Activated naive CD4-positive, alpha-beta T cell treated with anti-CD3 and anti-CD28 coated beads for 36 hours (primary cell): ENCODE measurements at regions not wholly inside any gene's neighbourhood (a gene's known extent, or its start where the extent isn't known, plus 50 kb on each side); places are given as distances from the start of the nearest gene placed in this dataset.

ENCODE experiments used
- CTCF ChIA-PET: fragments of 350-600 bp; sonication (Branson Sonifier 250); formaldehyde crosslinking; loops from one replicate; lab custom pipeline; 2021; ENCODE audit warnings: antibody characterized with exemption; lab: Charles Lee
- DNase-seq: peaks from one replicate; pipeline ENCODE4 v3.0.0-alpha.2; 2020
- H3K27ac Mint-ChIP-seq: one replicate; pipeline ENCODE4 v1.8.0; 2021; ENCODE audit warnings: mild to moderate bottlenecking, mixed read lengths
- H3K27me3 Mint-ChIP-seq: one replicate; pipeline ENCODE4 v1.8.0; 2021; ENCODE audit warnings: low read depth, mixed read lengths
- H3K36me3 Mint-ChIP-seq: one replicate; pipeline ENCODE4 v1.8.0; 2021; ENCODE audit warnings: low read depth, mixed read lengths
- H3K4me1 Mint-ChIP-seq: one replicate; pipeline ENCODE4 v1.8.0; 2021; ENCODE audit warnings: low read depth, mixed read lengths
- H3K4me3 Mint-ChIP-seq: one replicate; pipeline ENCODE4 v1.8.0; 2021; ENCODE audit warnings: mild to moderate bottlenecking, moderate library complexity, mixed read lengths
- H3K9me3 Mint-ChIP-seq: one replicate; pipeline ENCODE4 v1.8.0; 2021; ENCODE audit warnings: mixed read lengths
- intact Hi-C: fragments of 100-400 bp; cut with micrococcal nuclease; formaldehyde crosslinking; loops from one replicate; pipeline ENCODE4 v1.15.1; 2023

DNA sequence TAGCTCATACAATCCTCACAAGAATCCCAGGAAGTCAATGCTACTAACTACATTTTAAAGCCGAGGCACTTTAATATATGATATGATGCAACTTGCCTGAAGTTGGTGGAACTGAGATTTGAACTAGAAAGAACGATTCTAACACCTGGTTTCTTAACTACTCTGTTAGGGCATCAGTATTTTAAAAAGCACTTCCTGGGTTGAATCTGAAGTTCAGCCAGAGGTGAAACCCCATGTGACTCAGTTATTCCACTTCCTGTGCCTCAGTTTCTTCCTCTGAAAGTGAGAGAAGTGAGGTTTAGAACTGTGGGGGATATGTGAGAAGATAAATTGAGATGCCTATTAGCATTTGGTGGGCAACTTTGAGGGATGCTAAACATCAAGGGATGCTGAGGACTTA is 129.4 kb upstream of the ANKFN1 start:
- Mint-ChIP-seq H3K4me1 (peaks cover 50% of the 10 kb centered on the region), H3K27ac (no peak overlapping the region), H3K9me3 (no peaks in the 10 kb centered on the region)

DNA sequence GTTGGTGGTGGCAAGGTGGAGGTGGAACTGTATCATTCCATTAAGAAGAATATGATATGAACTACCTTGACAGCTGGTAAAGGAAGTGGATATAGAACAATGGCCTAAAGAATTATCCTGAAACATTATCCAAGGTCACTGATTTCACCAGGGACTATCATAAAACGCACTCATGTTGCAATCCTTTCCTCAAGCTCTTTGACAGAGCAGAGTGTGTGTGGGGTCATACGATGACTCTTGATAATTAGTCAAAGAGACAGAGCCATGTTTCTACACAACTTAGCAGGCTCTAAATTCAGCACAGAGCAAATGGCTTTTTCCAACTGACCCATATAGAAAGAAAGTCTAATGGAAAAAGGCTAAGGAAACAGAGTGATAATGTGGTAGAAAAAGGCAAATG is 126.4 kb upstream of the ANKFN1 start:
- Mint-ChIP-seq H3K36me3 (no peaks in the 10 kb centered on the region), H3K27me3 (peaks cover 8% of the 10 kb centered on the region), H3K27ac (no peak overlapping the region), H3K4me1 (peaks cover 24% of the 10 kb centered on the region), H3K4me3 (no peak overlapping the region), H3K9me3 (no peaks in the 10 kb centered on the region)
- no peak for DNase-seq
- intact Hi-C loops: no loop called here
- CTCF ChIA-PET: no interaction called here

More for the DNA sequence above, 129.4 kb upstream of the ANKFN1 start:
- intact Hi-C loops: loop anchor here (1.0 to 5.0 kb wide), 5 partner anchors 217 to 592 kb away; partner anchors contain the start of gene PCTP
- CTCF ChIA-PET: no interaction called here
- Mint-ChIP-seq H3K4me3 (no peak overlapping the region), H3K36me3 (no peaks in the 10 kb centered on the region), H3K27me3 (peaks cover 3% of the 10 kb centered on the region)
- peak; percentile 64 for DNase-seq

DNA sequence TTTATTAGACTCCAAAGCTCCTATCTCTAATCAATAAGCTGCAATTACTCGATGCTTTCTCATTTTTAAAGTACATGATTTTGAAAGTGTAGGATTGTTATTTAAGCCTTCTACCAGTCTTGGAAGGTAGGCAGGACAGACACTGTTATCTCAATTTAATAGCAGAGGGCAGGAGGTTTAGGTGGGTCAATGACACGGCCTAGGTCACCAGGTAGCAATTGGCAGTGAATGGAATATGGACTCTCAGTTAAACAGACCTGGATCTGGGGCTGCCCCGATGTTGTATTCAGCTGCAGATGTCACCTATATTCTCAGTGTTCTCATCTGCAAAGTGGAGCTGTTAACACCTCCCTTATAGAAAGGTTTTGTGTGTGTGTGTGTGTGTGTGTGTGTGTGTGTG is 124.4 kb upstream of the ANKFN1 start:
- CTCF ChIA-PET: interaction anchor here (1.2 kb wide), 1 partner anchor 29 kb away, joined by 3 read pairs; no protein-coding TSS in a partner anchor
- H3K9me3 Mint-ChIP-seq: no peaks in the 10 kb centered on the region
- H3K4me3 Mint-ChIP-seq: no peak overlapping the region

DNA sequence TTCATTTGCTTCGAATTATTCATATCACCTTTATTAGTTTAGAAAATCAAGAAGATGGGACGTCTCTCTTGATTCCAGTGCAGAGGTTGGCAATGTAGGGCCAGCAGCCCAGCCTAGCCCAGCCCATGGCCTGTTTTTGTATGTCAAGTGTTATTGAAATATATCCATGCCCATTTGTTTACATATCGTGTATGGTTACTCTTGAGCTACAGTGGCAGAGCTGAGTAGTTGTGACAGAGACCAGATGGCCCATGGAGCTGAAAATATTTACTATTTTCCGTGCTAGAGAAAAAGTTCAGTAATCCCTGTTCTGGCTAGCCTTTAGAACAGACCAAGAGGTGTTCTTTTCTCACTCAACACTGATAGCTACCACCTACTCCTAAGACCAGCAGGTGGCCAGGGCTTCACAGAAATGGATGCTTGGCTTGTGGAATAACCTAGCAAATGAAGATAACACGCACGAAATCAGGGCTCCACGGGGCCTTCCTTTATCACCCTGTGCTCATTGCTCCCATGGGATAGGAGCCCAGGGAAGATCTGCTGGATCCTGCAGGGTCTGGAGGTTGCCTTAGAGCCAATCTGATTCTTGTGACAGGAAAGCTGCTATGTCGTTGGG is 123.2 kb upstream of the ANKFN1 start:
- Mint-ChIP-seq H3K9me3 (no peaks in the 10 kb centered on the region), H3K4me1 (no peaks in the 10 kb centered on the region)

More for the DNA sequence above, 124.4 kb upstream of the ANKFN1 start:
- Mint-ChIP-seq H3K27me3 (peaks cover 19% of the 10 kb centered on the region), H3K27ac (no peak overlapping the region), H3K4me1 (peaks cover 6% of the 10 kb centered on the region), H3K36me3 (no peaks in the 10 kb centered on the region)
- intact Hi-C loops: no loop called here
- DNase-seq: no peak

DNA sequence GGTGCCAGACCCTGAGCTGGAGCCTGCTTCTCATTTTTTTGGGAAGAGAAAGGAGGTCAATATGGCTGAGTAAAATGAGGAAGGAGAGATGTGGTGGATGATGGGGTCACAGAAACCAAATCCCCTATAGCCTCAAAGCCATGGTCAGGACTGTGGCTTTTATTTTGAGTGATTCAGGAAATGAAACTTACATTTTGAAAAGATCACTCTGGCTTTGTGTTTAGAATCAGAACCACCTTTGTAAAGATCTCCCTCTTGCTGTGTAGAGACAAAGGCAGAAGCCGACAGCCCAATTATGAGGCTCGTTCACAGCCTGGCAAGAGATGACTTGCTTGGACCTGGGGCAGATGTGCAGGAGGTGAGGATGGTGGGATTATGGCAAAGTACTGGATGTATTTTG is 121.6 kb upstream of the ANKFN1 start:
- no peak overlapping the region for H3K27ac Mint-ChIP-seq
- H3K4me1 Mint-ChIP-seq: no peaks in the 10 kb centered on the region
- H3K27me3 Mint-ChIP-seq: peaks cover 30% of the 10 kb centered on the region
- H3K9me3 Mint-ChIP-seq: no peaks in the 10 kb centered on the region
- CTCF ChIA-PET: no interaction called here
- H3K4me3 Mint-ChIP-seq: no peak overlapping the region
- DNase-seq: no peak
- intact Hi-C loops: no loop called here
- no peaks in the 10 kb centered on the region for H3K36me3 Mint-ChIP-seq

More for the DNA sequence above, 123.2 kb upstream of the ANKFN1 start:
- Mint-ChIP-seq H3K27me3 (peaks cover 23% of the 10 kb centered on the region), H3K36me3 (no peaks in the 10 kb centered on the region), H3K27ac (no peak overlapping the region), H3K4me3 (no peak overlapping the region)
- no peak for DNase-seq
- intact Hi-C loops: no loop called here
- CTCF ChIA-PET: no interaction called here

DNA sequence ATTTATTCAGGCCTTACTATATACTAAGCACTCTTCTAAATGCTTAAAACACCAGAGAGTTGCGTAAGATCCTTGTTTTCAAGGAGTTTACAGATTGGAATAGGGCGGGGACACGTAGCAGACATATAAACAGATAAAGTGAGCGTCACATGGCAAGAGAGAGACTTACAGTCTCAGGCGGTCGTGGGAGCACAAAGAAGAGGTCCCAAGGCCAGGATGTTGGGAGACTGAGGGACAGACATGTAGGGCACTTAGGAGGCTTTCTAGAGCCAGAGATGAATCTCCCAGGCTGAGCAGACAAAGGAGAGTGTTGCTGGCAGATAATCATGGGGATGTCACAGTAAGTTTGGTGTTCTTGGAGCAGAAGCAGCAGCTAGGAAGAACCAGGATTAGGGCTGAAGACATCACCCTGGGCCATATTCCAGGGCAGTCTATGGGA is 119.1 kb upstream of the ANKFN1 start:
- no peaks in the 10 kb centered on the region for H3K9me3 Mint-ChIP-seq
- no peaks in the 10 kb centered on the region for H3K36me3 Mint-ChIP-seq
- no peak for DNase-seq
- H3K4me1 Mint-ChIP-seq: no peaks in the 10 kb centered on the region
- H3K27me3 Mint-ChIP-seq: peaks cover 42% of the 10 kb centered on the region
- H3K27ac Mint-ChIP-seq: no peak overlapping the region
- intact Hi-C loops: no loop called here
- no peak overlapping the region for H3K4me3 Mint-ChIP-seq
- CTCF ChIA-PET: no interaction called here

DNA sequence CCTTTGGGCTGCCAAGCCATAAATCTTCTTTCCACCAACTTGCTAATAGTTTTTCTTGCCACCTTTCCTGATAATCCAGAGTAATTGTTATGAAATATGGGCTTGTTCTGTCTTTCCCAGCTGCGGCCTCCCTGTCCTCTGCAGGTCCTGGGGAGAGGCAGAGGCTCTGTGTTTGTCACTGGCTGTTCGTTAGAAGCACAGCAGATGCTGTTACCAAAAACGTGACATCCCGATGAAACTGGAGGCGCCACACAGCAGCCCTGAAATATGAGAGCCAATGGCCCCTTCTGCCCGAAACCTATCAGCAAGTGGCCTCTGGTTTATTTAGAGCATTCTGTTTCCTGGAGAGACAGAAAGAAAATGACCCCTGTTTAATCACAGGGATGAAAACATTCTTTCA is 115.1 kb upstream of the ANKFN1 start:
- Mint-ChIP-seq H3K36me3 (no peaks in the 10 kb centered on the region), H3K9me3 (no peaks in the 10 kb centered on the region), H3K4me1 (no peaks in the 10 kb centered on the region), H3K27ac (no peak overlapping the region), H3K27me3 (peaks cover 29% of the 10 kb centered on the region), H3K4me3 (no peak overlapping the region)
- intact Hi-C loops: no loop called here
- CTCF ChIA-PET: no interaction called here
- DNase-seq: no peak

DNA sequence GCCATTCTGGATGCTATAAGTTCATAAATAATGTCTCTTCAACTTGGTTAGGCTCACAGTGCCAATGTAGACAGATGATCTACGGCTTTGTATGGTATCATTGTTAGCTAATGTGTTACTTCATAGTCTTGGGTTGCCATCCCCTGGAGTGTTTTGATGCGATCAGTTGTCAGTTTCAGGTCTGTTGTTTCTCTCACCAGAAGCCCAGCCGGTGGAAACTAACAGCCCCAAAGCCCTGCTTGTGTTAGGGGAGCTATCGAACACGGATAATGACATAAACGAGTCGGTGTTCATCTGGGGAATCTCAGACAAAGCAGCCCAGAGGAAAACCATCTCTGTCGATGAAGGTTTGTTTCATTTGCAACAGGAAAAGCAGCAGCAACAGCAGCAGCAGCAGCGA is 107.4 kb upstream of the ANKFN1 start:
- DNase-seq: no peak
- intact Hi-C loops: no loop called here
- no peaks in the 10 kb centered on the region for H3K9me3 Mint-ChIP-seq
- peaks cover 29% of the 10 kb centered on the region for H3K27me3 Mint-ChIP-seq
- H3K4me1 Mint-ChIP-seq: no peaks in the 10 kb centered on the region
- CTCF ChIA-PET: no interaction called here
- no peak overlapping the region for H3K4me3 Mint-ChIP-seq
- no peaks in the 10 kb centered on the region for H3K36me3 Mint-ChIP-seq
- H3K27ac Mint-ChIP-seq: no peak overlapping the region

DNA sequence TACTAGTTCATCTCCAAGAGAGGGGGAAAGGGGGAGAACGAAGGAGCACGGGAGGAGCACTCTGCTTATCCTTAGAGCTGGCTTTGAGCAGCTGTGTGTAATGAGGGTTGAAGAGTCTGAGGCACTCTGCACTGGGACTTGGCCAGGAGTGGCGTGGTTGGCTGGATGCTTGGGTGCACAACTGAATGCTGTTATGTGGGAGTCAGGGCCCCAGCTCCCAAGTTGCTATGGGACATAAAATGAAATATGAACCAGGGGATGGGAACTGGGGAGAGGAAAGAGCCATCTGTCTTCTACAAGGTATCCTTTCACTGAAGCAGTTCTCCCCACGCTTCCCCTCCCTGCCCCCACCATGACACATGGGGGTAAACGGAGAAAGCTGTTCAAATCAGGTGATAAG is 105.9 kb upstream of the ANKFN1 start:
- intact Hi-C loops: no loop called here
- Mint-ChIP-seq H3K9me3 (peaks cover 2% of the 10 kb centered on the region), H3K27me3 (peaks cover 26% of the 10 kb centered on the region), H3K4me1 (no peaks in the 10 kb centered on the region), H3K27ac (no peak overlapping the region), H3K4me3 (no peak overlapping the region), H3K36me3 (no peaks in the 10 kb centered on the region)
- CTCF ChIA-PET: no interaction called here
- DNase-seq: no peak

DNA sequence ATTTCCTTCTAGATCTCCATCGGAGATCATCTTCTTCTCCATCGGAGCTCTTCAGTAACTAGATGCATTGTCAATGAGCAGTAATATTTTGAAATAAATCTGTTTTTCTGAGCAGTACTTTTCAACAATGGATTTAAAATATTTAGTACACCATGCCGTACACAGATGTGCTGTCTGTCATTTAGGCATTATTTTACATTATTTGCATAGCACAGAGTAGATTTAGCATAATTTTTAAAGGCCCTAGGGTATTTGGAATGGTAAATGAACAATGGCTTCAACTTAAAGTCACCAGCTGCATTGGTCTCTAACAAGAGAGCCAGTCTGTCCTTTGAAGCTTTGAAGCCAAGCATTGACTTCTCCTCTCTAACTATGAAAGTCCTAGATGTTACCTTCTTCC is 95.4 kb upstream of the ANKFN1 start:
- peaks cover 8% of the 10 kb centered on the region for H3K27me3 Mint-ChIP-seq
- CTCF ChIA-PET: interaction anchor here (1.1 kb wide), 1 partner anchor 29 kb away, joined by 3 read pairs; no protein-coding TSS in a partner anchor
- H3K4me3 Mint-ChIP-seq: no peak overlapping the region
- no peaks in the 10 kb centered on the region for H3K36me3 Mint-ChIP-seq
- no peak overlapping the region for H3K27ac Mint-ChIP-seq
- no peak for DNase-seq
- H3K9me3 Mint-ChIP-seq: peaks cover 8% of the 10 kb centered on the region
- intact Hi-C loops: no loop called here
- H3K4me1 Mint-ChIP-seq: no peaks in the 10 kb centered on the region

DNA sequence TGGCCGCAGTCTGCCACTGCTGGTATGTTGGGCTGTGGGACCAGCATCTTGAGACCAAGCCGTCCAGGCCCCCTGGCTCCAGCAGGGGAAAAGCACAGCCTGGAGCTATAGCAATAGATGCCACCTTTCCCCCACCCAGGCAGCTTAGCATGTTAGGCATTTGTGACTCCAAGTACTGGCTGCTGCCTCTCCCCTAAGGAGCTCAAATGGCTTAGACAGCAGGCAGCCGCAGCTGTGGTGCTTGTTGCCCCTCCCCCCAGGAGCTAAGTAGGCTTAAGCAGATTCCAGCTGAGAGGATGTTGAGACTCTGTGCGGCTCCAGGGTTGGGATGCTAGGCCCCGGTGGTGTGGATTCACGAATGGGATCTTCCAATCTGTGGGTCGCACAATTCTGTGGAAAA is 88.8 kb upstream of the ANKFN1 start:
- no peak overlapping the region for H3K4me3 Mint-ChIP-seq
- H3K27me3 Mint-ChIP-seq: peaks cover 18% of the 10 kb centered on the region
- CTCF ChIA-PET: no interaction called here
- no peaks in the 10 kb centered on the region for H3K4me1 Mint-ChIP-seq
- H3K36me3 Mint-ChIP-seq: peaks cover 2% of the 10 kb centered on the region
- H3K27ac Mint-ChIP-seq: no peak overlapping the region
- H3K9me3 Mint-ChIP-seq: peaks cover 6% of the 10 kb centered on the region
- intact Hi-C loops: no loop called here
- no peak for DNase-seq

DNA sequence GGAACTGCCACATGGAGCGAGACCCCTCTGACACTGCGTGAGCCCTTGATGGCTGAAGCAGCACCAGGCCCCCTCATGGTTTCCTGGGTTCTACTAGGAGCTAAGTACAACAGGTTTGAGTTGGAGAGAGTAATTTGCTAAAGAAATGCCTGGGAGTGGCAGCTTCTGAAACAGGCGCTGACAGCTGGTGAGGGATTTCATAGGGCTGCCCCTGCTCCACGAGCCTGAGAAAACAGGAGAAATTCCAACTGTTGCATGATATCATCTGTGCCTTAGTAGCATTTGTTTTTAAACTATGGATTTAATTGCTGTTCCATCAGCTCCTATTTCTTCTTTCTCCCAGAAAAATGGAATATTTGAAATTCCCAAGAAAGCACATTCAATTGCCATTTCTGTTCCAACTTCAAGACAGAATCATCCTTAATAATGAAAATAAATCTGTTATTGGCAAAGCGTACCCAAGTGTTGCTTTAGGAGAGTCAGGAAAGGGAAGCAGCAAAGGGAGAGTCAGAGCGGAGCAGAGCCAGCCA is 78.8 kb upstream of the ANKFN1 start:
- Mint-ChIP-seq H3K4me3 (no peak overlapping the region), H3K27ac (no peak overlapping the region), H3K9me3 (peaks cover 2% of the 10 kb centered on the region), H3K27me3 (peaks cover 2% of the 10 kb centered on the region), H3K36me3 (no peaks in the 10 kb centered on the region), H3K4me1 (no peaks in the 10 kb centered on the region)
- DNase-seq: no peak
- intact Hi-C loops: loop anchor here (10.0 kb wide), 1 partner anchor 60 kb away; no protein-coding TSS in a partner anchor
- CTCF ChIA-PET: no interaction called here

DNA sequence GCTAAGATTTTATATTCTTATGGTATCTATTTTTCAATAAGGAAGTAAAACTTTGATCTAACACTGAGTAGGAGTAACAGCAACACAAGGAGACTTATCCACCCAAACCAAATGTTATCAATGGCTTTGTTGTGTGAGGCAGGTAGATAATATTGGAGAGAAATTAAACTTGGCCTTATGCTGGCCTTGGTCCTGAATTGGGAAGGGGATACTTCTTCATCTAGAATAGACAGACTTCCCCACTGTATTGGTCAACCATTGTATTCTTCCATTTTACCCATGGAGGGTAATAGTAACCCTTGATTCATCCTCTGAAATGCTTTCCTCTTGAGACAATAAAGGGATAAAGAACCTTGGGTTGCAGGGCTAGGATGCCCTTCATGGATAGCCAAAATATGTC is 76.3 kb upstream of the ANKFN1 start:
- intact Hi-C loops: loop anchor here (10.0 kb wide), 1 partner anchor 62 kb away; no protein-coding TSS in a partner anchor
- H3K4me1 Mint-ChIP-seq: no peaks in the 10 kb centered on the region

More for the DNA sequence above, 76.3 kb upstream of the ANKFN1 start:
- no peak for DNase-seq
- H3K4me3 Mint-ChIP-seq: no peak overlapping the region
- CTCF ChIA-PET: no interaction called here
- H3K36me3 Mint-ChIP-seq: no peaks in the 10 kb centered on the region
- H3K27me3 Mint-ChIP-seq: peaks cover 3% of the 10 kb centered on the region
- H3K27ac Mint-ChIP-seq: no peak overlapping the region
- peaks cover 2% of the 10 kb centered on the region for H3K9me3 Mint-ChIP-seq
